ENCODE measurements at regions not wholly inside any gene's neighbourhood (a gene's known extent, or its start where the extent isn't known, plus 50 kb on each side); places are given as distances from the start of the nearest gene placed in this dataset.

DNA sequence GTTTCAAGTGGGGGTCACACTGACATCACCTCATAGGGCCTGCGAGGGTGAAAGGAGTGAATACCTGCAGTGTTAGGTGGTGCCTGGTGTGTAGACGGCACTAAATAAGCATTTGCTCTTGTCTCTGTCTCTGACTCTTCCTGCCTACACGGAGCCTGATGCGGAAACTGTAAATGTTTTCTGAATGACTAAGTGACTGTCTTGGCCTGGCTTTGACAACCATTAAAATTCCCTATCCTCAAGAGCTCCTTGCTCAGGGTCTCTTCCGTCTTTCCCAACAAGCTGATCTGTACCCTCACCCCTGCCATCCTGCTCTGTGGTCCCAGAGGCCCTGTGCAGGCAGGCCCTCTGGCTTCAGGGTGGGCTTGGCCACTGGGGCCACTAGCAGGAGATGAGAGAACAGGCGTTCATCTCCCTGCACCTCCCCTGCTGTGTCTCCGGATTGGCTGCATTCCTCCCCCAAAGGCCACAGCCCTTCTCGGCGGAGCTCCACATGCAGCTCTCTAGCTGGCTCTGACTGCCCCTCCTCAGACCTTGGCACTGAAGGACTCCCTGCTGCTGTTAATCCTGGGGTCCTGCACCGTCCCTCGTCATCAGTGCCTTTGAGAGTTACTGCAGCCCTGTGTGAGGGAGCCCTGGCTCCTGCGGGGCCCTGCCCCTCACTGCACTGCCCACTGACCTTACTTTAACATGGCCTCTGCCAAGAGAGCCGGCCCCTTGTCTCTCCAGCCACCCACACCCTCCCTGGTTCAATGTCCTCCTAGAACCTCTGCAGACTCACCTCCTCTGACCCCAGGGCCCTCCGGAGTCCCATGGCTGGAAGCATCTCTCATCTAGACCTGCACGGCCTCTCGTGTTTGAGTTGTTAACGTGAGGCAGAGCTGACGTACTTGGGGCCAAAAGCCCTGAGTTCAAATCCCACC lies 211.1 kb downstream of the MATN1 start:
- DNase-seq: no peak

DNA sequence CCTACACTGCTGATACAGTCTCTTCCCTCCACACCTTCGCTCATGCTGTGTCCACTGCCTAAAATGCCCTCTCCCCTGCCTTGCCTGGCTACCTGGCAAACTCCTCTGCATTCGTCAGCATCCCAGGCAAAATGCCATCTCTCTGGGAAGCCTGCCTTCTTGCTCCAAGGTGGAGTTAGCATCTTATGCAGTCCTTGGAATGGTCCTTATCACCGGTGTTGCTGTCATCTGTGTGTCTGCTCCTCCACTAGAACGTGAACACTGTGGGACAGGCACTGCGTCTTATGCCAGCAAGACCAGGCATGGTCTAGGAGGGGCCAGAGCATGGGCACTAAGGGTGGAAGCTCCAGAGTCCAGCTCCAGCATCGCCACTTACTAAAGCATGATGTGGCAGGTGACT lies 211.8 kb downstream of the MATN1 start:
- no peak for DNase-seq

DNA sequence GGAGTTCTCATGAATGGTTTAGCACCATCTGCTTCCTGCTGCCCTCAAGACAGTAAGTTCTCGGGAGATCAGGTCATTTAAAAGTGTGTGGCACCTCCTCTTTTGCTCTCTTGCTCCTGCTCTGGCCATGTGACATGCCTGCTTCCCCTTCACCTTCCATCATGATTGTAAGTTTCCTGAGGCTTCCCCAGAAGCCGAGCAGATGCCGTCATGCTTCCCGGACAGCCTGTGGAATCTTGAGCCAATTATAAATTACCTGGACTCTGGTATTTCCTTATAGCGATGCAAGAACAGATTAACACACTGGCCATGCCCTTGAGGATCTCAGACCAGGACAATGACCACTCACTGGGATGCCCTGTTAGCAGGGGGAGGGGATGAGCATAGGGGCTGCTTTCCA lies 212.3 kb downstream of the MATN1 start:
- no peak for DNase-seq

DNA sequence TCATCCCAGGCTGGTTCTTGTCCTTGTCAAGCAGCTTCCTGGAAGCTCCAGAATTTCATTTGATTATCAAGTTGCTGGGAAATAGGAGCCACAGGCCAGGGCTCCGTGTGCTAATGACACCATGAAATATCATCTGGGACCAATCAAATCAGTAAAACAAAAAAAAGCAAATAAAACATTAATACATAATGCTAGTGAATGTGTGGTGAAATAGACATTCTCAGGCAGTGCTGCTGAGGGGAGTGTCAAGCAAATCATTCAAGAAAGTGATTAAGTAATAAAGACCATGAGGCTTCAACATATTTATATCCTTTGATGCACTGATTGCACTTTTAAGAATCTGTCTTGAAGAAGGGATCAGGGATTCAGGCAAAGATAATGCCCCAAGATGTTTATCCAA lies 213.7 kb downstream of the MATN1 start:
- DNase-seq: no peak

DNA sequence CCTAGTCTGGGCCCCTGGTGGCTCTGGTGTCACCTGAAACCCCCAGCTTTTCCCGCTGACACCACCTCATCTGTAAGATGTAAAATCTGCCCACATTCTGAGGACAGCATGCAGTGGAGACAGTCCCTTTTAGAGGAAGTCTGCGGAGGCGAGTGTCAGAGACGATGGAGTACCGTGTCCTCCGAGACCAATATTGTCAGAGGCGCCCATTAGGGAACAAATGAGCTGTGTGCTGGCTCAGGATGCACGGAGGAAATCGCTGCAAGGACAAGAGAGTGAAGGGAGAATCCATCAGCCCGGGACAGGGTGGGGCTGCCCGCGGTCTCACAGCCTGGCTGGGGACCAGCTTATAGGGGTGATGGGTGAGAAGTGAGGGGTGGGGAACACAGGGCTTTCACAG lies 214.8 kb downstream of the MATN1 start:
- no peak for DNase-seq

DNA sequence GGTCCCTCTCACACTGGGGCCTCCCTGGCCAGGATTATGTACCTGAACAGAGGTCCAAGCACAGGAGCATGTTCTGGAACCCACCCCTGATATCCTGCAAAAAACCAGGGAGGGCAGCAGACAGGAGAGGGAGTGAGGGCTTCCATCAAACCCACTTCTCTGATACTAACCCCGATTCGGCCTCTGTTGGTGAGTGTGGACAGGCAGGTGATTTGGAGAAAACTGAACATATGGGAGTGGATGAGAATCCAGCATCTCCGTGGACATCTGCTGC lies 215.3 kb downstream of the MATN1 start:
- no peak for DNase-seq

DNA sequence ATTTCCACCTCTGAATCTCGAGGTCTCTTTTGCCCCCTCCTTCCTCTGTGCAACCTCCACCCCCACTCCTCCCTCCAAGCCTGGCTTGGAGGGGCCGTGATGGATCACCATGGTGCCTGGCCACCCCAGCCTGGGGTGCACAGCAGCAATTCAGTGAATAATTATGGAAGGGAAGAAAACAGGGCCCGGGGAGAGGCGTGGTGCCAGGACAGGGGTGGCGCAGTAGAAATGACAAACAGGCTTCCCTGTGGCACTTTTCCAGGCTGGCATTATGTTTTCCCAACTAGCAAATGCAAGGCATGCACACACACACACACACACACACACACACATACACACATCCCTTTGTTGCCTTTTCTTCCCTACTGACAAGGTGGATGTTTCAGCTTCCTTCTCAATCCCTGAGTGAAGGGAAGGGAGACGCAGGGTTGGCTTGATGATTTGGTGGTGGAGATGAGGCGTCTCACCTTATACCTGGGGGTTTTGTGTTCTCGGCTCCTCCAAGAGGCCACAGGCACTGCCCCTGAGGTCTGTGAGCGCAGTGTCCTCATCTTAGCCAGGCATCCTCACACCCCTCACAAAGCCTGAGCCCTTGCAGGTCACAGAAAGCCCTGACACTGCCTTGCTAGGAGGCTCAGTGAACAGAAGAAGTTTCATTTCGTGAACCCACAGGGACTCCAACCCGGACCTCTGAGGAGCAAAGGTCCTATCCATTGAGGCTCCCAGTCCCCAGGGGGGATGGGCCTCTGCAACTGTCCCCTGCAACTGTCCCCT lies 215.8 kb downstream of the MATN1 start:
- DNase-seq: no peak

DNA sequence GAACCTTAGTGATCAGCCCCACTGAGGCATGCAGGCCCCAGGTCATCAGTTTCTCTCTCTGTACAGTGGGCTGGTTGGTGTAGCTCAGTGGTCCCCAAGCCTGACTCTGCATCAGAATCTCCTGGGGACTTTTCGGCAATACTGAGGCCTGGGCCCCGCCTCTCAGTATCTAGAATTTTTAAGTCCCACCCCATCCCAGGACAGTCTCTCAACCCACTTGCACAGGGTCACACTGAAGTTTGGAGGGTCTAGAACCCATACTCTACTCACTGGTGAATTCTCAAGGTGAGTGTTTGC lies 216.4 kb downstream of the MATN1 start:
- DNase-seq: no peak

DNA sequence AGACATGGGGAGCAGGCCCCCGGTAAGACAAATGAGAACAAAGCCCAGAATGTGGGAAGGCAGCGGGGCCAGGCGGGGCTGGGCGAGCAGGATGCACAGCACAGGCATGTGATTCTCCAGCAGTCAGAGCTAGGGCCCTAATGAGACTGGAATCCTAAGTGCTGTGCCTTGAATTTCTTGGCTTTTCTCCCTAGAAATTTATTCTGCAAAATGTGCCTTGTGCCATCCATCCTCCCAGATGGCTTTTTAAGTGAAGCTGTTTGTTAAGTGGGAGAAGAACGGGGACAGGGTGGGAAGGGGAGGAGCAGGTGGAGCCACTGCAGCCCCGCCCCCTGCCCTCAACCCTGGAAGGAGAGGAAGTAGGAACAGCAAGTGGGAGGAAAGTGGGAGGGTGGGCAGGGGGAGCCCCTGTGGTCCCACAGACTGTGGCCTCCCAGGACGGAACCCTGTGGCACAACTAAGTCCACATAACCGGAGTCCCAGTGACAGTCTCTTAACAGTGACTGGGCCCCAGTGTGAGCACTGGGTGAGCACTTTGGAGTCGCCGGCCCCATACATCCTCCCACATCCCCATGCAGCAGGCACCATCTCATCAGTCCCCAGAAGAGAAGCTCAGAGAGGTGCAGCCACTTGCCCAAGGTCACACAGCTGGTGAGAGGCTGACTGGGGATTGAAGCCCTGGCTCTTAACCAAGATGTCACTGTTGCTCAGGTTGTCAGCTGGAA lies 216.9 kb downstream of the MATN1 start:
- no peak for DNase-seq

DNA sequence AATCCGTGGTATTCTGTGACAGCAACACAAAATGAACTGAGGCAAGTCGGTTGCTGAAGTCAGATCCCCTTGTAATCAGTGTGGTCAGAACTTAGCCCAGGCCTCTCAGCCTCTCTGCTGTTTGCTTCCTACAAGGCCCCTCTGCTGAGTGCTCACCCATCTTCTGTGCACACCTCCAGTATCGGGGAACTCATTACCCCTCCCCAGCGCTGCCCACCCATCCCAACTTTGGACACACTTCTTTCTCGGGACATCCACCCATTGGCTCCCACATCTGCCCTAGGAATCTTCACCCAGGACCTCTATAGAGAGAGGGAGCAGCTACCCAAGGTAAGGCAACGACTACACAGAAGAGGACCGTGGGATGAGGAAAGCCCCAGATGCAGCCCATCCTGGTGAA lies 217.5 kb downstream of the MATN1 start:
- DNase-seq: no peak

DNA sequence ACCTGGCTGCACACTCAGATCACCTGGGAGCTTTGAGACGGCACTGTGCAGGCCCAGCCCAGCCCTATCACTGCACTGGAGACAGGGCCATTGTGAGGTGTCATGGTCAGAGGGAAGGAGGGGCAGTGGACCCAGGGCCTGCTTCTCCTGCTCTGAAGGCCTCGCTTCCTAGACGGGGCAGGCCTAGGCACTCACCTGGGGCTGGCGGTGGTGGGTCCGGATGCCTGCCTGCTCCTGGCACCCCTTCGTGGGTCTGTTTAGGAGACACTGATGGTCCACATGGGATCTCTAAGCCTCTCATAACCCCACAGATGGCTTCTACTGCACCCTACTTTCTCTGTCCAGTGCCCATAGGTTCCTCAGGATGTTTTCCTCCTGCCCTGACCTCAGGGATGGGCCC lies 230.9 kb downstream of the MATN1 start:
- DNase-seq: no peak

DNA sequence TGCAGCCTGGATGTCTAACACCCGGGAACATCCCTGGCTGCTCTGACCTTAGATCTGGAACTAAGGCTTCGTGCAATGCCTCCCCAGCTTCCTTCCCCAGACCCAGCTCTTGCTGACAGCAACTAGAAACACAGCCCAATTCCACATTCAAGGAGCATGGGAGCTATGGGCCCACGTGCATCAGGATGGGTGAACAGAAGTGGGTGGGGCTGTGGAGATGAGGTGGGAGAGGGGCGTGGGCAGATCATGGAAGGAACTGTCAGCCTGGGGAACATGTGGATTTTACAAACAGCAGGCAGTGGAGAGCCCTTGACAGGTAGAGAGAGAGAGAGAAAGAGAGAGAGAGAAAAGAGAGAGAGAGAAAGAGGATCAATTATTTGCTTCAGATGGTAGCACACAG lies 231.6 kb downstream of the MATN1 start:
- DNase-seq: no peak

DNA sequence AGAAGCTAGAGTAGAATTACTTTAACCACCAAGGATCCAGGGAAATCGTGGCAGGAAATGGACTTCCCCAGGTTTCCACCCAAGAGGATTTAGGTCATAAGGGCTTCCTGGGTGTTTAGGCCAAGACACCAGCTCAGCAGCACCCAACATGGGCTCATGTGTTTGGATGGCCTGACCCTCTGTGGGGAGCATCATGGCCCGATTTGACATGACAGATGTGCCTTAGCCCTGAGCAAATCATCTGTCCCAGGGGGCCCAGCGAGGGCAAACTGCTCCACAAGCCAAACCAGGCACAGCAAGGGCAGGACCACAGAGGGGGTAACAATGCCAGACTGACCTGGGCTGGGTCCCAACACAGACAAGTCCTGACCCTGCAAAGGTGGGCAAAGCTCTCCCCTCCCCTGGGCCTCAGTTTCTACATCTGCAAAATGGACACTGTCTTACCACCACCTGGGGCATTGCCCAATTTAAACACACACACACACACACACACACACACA lies 232.8 kb downstream of the MATN1 start:
- no peak for DNase-seq

DNA sequence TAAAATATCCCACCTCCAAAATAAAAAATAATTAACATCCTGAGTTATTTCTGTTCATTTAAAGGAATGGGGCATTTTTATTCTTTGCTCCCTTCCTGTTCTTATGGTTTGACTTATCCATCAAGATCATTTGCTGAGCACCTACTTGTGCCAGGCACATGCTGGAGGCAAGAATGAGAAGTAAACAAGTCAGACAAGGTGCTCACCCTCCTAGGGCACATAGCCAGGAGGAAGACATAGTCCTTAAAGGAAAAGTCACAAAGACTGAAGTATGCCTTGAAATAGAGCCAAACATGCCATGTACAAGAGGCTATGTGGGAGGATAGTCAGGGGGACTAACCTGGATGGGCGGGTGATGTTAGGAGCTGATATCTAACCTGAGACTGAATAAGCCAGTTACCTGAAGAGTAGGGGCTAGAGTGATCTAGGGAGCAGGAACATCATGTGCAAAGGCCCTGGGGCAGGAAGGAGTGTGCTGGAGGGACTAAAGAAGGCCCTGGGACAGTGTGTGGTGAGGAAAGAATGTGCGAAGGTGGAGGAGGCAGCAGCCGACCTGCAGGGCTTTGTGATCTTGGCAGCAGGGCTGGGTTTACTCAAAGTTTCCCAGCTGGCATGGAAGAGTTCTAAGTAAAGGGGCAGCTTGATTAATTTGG lies 233.5 kb downstream of the MATN1 start:
- DNase-seq: no peak

DNA sequence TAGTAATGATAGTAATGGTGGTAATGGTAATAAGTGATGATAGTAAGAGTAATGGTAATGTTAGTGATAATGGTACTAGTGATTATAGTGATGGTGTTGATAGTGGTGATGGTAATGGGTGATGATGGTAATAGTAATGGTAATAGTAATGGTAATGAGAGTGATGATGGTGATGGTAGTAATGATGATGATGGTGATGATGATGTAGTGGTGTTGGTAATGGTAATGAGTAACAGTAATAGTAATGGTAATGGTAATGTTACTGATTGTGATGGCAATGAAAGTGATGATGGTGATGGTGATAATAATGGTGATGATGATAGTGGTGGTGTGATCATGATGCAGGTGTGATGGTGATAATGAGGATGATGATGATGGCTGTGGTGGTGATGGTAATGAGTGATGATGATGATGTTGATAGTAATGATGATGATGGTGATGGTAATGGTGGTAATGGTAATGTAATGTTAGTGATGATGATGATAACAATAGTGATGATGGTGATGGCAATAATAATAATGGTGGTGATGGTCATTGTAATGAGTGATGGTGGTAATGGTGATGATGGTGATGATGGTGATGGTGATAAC lies 235.0 kb downstream of the MATN1 start:
- DNase-seq: no peak

DNA sequence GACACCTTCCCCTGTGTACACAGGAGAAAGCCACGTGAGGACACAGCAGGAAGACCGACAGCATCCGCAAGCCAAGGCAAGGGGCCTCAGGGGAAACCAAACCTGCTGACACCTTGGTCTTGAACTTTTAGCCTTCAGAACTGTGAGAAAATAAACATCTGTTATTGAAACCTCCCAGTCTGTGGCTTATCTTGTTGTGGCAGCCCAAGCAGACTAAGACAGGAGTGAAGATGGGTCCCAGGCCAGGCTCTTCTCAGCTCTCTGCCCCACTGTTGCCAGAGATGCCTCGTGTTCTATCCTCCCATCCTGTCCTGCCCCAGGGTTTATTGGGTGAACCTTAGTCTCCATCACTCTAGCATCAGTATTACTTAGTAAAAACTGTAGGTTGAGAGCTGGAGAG lies 236.3 kb downstream of the MATN1 start:
- DNase-seq: no peak

DNA sequence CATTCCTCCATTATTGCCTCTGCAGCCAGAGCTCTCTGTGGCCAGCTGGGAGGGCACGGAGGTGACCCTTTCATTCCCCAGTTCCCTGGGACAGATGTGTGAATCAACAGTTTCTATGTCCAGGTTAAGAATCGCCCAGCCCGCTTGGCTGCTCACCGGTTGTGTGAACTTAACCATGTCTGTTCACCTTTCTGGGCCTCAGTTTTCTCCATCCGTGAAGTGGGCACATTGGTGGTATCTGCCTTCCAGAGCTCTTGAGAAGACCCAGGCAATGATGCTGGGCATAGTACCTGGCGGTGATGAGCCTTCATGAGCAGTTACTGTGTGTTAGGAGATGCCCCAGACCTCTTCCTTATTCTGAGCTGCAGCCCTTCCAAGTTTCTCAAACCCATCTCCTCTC lies 238.3 kb downstream of the MATN1 start:
- DNase-seq: no peak

DNA sequence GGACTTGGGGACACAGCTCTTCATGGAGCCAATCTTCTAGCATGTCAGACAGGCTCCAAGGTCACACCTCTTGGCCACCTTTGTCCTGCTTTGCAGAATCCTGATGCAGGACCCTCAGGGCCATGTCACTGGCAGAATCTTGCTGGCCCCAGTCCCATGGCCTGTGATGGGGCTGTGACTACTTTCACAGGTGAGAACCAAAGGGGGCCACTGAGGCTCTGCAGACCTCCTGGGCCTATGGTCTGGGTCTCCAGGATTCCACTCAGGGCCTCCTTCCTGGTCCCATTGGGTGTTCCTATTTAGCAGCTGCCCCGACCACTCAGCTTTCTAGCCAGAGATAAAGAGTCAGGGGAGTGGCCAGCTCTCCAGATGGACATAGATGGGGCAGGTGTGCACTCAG lies 238.7 kb downstream of the MATN1 start:
- no peak for DNase-seq

DNA sequence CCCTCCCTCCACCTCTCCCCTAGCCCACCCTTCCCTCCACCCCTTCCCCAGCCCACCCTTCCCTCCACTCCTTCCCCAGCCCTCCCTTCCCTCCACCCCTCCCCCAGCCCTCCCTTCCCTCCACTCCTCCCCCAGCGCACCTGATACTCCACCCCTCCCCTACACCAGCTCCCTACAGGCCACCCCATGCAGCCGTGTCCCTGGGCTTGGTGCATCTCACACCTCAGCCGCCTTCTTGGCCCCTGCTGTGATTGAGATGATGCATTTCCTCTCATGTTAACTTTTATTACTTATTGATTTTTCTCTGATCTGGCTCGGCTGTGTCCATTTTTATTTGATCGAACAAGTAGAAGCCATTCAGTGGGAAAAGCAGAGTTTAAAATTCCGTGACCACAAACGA lies 243.8 kb downstream of the MATN1 start:
- no peak for DNase-seq

DNA sequence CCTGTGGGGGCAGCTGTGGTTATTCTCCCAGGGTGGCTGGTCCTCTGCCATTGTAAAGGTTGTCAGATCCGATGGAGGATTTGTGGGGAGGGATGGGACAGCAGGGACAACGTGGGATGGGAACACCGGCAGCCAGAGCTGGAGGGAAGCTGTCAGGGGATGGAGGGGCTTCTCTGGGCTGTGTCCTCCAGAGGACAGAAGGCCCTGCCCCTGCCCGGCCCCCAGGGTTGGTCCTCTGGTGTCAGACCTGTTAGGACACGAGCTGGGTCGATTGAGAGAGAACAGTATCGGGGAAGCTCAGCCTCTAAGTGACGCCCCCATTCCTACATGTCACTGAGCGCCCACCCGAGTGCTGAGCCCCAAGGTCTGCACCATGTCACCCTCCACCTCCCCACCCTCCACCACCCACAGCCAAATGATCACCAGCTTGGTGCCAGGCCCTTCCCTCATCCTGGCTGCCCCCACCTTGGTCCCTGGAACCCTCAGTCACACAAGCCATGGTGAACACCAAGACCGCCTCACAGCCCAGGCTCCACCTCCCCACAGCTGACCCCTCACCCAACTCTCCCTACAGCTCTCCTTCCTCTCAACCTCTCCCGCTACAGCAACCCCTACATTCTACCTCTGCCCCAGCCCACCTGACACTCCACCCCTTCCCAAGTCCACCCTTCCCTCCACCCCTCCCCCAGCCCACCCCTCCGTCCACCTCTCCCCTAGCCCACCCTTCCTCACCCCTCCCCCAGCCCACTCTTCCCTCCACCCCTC lies 244.4 kb downstream of the MATN1 start:
- no peak for DNase-seq

DNA sequence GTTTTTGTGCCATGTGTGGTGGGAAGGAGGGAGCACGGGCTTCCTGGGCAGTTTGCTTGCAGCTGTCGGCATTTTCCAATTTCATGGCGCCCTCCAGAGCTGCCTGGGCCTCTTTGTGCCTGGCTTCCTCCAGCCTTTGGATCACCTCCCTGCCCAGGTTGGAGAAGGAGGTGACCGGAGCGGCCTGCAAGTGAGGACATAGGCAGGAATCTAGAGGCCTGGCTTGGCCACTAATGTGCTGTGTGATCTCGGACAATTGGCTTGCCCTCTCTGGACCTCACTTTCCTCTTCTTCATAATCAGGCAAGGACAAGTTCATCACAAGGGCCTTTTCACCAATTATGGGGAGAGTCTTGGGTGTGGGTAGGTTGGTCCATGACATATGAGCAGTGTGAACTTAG lies 245.1 kb downstream of the MATN1 start:
- no peak for DNase-seq

DNA sequence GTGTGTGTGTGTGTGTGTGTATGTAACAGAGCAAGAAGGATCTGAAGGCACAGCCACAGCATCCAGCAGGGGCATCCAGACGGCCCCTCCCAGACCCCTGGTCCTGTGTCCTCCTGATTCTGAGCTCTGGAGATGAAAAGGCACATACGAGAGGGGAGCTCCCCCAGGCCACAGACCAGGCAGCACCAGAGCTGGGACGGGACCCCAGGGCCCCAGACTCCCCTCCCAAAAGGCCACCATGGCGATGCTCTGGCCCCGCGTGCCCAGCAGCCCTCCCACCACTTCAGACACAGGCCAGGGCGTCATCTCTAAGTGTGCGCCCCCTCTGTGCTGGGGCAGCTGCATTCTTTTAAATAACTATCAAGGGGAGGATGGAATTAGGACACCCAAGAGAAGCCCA lies 245.8 kb downstream of the MATN1 start:
- DNase-seq: no peak

All from activated T-cell treated with anti-CD3 and anti-CD28 coated beads, Interleukin-2, amount 50 U/mL, for 1 hour (primary cell).